H9 (cell line): ENCODE measurements at regions not wholly inside any gene's neighbourhood (a gene's known extent, or its start where the extent isn't known, plus 50 kb on each side); places are given as distances from the start of the nearest gene placed in this dataset.

Experiments
- DNase-seq: peaks from one replicate; pipeline ENCODE4 v3.0.0-alpha.2; 2017
- H2AFZ ChIP-seq: one replicate; pipeline ENCODE4 v1.6.1; 2013; ENCODE audit warnings: mild to moderate bottlenecking, low read length, control low read depth, moderate library complexity
- H2AK5ac ChIP-seq: 2 replicates; pipeline ENCODE4 v1.6.1; 2013; ENCODE audit warnings: low read length, control low read depth, mixed read lengths; ENCODE audit not compliant: insufficient read length
- H2BK120ac ChIP-seq: one replicate; pipeline ENCODE4 v1.6.1; 2013; ENCODE audit warnings: low read depth, mild to moderate bottlenecking, low read length, control low read depth, inconsistent platforms; ENCODE audit not compliant: poor library complexity, severe bottlenecking
- H2BK12ac ChIP-seq: 2 replicates; pipeline ENCODE4 v1.6.1; 2013; ENCODE audit warnings: low read length, control low read depth, mixed read lengths, low read depth; ENCODE audit not compliant: insufficient read length
- H2BK15ac ChIP-seq: 2 replicates; pipeline ENCODE4 v1.6.1; 2013; ENCODE audit warnings: low read depth, low read length, control low read depth
- H2BK20ac ChIP-seq: one replicate; pipeline ENCODE4 v1.6.1; 2013; ENCODE audit warnings: low read depth, mild to moderate bottlenecking, low read length, control low read depth, inconsistent platforms; ENCODE audit not compliant: poor library complexity, severe bottlenecking
- H2BK5ac ChIP-seq: 2 replicates; pipeline ENCODE4 v1.6.1; 2013; ENCODE audit warnings: low read length, control low read depth, mixed read lengths; ENCODE audit not compliant: insufficient read length
- H3K14ac ChIP-seq: 2 replicates; pipeline ENCODE4 v1.6.1; 2013; ENCODE audit warnings: low read length, control low read depth; ENCODE audit not compliant: insufficient read depth
- H3K18ac ChIP-seq: 2 replicates; pipeline ENCODE4 v1.6.1; 2013; ENCODE audit warnings: low read depth, mild to moderate bottlenecking, mixed read lengths, low read length, control low read depth; ENCODE audit not compliant: insufficient read length
- H3K23ac ChIP-seq: 2 replicates; pipeline ENCODE4 v1.6.1; 2013; ENCODE audit warnings: low read length, control low read depth, mixed read lengths, low read depth; ENCODE audit not compliant: insufficient read length
- H3K23me2 ChIP-seq: 2 replicates; pipeline ENCODE4 v1.6.1; 2013; ENCODE audit warnings: low read depth, mild to moderate bottlenecking, mixed read lengths, low read length, control low read depth; ENCODE audit not compliant: insufficient read length, poor library complexity, severe bottlenecking
- H3K27ac ChIP-seq: 2 replicates; pipeline ENCODE4 v1.5.1; 2013; ENCODE audit warnings: low read length, control low read depth, mixed read lengths, low read depth; ENCODE audit not compliant: insufficient read length
- H3K27me3 ChIP-seq: 2 replicates; pipeline ENCODE4 v1.6.1; 2013; ENCODE audit warnings: low read length, control low read depth, inconsistent platforms; ENCODE audit not compliant: insufficient read depth
- H3K4ac ChIP-seq: 2 replicates; pipeline ENCODE4 v1.6.1; 2013; ENCODE audit warnings: low read depth, mild to moderate bottlenecking, control low read depth, inconsistent platforms, low read length, moderate library complexity
- H3K4me1 ChIP-seq: 2 replicates; pipeline ENCODE4 v1.6.1; 2013; ENCODE audit warnings: low read length, control low read depth, inconsistent platforms; ENCODE audit not compliant: insufficient read depth
- H3K4me2 ChIP-seq: 2 replicates; pipeline ENCODE4 v1.6.1; 2013; ENCODE audit warnings: low read length, control low read depth, mixed read lengths; ENCODE audit not compliant: insufficient read length, insufficient read depth
- H3K56ac ChIP-seq: 2 replicates; pipeline ENCODE4 v1.6.1; 2013; ENCODE audit warnings: low read depth, mild to moderate bottlenecking, mixed read lengths, low read length, control low read depth; ENCODE audit not compliant: insufficient read length
- H3K79me1 ChIP-seq: 2 replicates; pipeline ENCODE4 v1.6.1; 2013; ENCODE audit warnings: low read depth, mild to moderate bottlenecking, moderate library complexity, low read length, control low read depth, inconsistent platforms; ENCODE audit not compliant: insufficient read depth, poor library complexity, severe bottlenecking
- H3K79me2 ChIP-seq: 2 replicates; pipeline ENCODE4 v1.6.1; 2013; ENCODE audit warnings: low read length, control low read depth, inconsistent platforms; ENCODE audit not compliant: insufficient read depth
- H3K9ac ChIP-seq: 2 replicates; pipeline ENCODE4 v1.6.1; 2013; ENCODE audit warnings: low read length, control low read depth, mixed read lengths; ENCODE audit not compliant: insufficient read length; ENCODE audit errors: extremely low read depth
- H3K9me3 ChIP-seq: one replicate; pipeline ENCODE4 v1.6.1; 2013; ENCODE audit warnings: low read depth, low read length, inconsistent platforms; ENCODE audit not compliant: control insufficient read depth
- H3T11ph ChIP-seq: one replicate; pipeline ENCODE4 v1.6.1; 2013; ENCODE audit warnings: mild to moderate bottlenecking, low read length, control low read depth, inconsistent platforms
- H4K20me1 ChIP-seq: one replicate; pipeline ENCODE4 v1.6.1; 2013; ENCODE audit not compliant: control insufficient read depth, insufficient read length, insufficient read depth
- H4K5ac ChIP-seq: 2 replicates; pipeline ENCODE4 v1.6.1; 2013; ENCODE audit warnings: low read depth, mild to moderate bottlenecking, mixed read lengths, low read length, control low read depth; ENCODE audit not compliant: insufficient read length
- H4K8ac ChIP-seq: replicated peaks from 2 replicates; pipeline ENCODE4 v1.6.1; 2013; ENCODE audit warnings: low read length, control low read depth, mixed read lengths, low read depth; ENCODE audit not compliant: insufficient read length
- H4K91ac ChIP-seq: 2 replicates; pipeline ENCODE4 v1.6.1; 2013; ENCODE audit warnings: low read depth, mild to moderate bottlenecking, moderate library complexity, mixed read lengths, low read length, control low read depth; ENCODE audit not compliant: insufficient read length
- H3K27ac Mint-ChIP-seq, 3 experiments: 2 replicates in 2 of 3; 3 replicates in 1 of 3; pipeline ENCODE4 v1.8.0; 2020 to 2021; ENCODE audit warnings: mixed read lengths in 3 of 3, mild to moderate bottlenecking in 1 of 3, moderate library complexity in 1 of 3
- H3K27me3 Mint-ChIP-seq: 2 replicates; pipeline ENCODE4 v1.8.0; 2021; ENCODE audit warnings: low read depth, mild to moderate bottlenecking, moderate library complexity, mixed read lengths
- H3K36me3 Mint-ChIP-seq, 3 experiments: 2 replicates in 2 of 3; 3 replicates in 1 of 3; pipeline ENCODE4 v1.8.0; 2020 to 2021; ENCODE audit warnings: low read depth in 3 of 3, mixed read lengths in 3 of 3; ENCODE audit not compliant: insufficient read depth in 1 of 3
- H3K4me1 Mint-ChIP-seq, 2 experiments: 2 replicates each; pipeline ENCODE4 v1.8.0; 2020; ENCODE audit warnings: mixed read lengths in 2 of 2
- H3K4me3 Mint-ChIP-seq, 2 experiments: 2 replicates in 1 of 2; 3 replicates in 1 of 2; pipeline ENCODE4 v1.8.0; 2020 to 2021; ENCODE audit warnings: mild to moderate bottlenecking in 2 of 2, mixed read lengths in 2 of 2, moderate library complexity in 1 of 2
- H3K9me3 Mint-ChIP-seq, 2 experiments: 2 replicates in 1 of 2; 3 replicates in 1 of 2; pipeline ENCODE4 v1.8.0; 2020; ENCODE audit warnings: mild to moderate bottlenecking in 2 of 2, mixed read lengths in 2 of 2, moderate library complexity in 1 of 2
- WGBS: extraction: QIAGEN DNeasy Blood & Tissue Kit; methylation state at CpG from one replicate; pipeline ENCODE4 v1.1.7; 2013; ENCODE audit warnings: missing lambda C conversion rate, low lambda C conversion rate, mixed read lengths; ENCODE audit not compliant: insufficient read length; ENCODE audit errors: extremely low coverage; 5-methylcytosine and 5-hydroxymethylcytosine counted together
- TF ChIP-seq, protein P1 (sequence below): fragments of 200-600 bp; sonication (generic); conservative IDR thresholded peaks from 3 replicates; pipeline ENCODE4 v1.8.0; 2021; ENCODE audit warnings: antibody characterized with exemption, mild to moderate bottlenecking

DNA sequence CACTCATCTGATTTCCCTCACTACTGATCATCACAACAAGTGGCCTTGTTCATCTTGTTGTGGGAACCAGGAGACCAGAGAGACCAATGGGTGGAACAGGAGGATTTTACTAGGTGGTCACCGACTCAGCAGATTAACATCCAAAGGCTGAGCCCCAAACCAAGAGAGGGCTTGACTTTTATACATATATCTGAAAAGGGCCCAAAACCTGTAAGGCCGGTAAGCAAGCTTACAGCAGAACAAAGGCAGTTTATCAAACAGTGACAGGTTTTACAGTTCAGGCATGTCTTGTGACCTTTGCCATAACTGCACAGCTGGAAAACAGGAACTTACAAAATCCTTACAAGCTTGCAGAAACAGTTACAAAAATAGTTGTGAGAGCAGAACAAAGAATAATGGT lies 195.9 kb downstream of the OR13H1 start:
- no peak overlapping the region for H3K18ac ChIP-seq

More for the DNA sequence above, 195.9 kb downstream of the OR13H1 start:
- Mint-ChIP-seq H3K4me1 (no peaks in the 10 kb centered on the region), H3K27me3 (no peaks in the 10 kb centered on the region), H3K36me3 (peaks cover 79 to 86% (median 85%) of the 10 kb centered on the region in 3 experiments), H3K27ac (no peak overlapping the region), H3K9me3 (peaks cover 20 to 24% of the 10 kb centered on the region in 2 experiments), H3K4me3 (no peak overlapping the region)
- Histone ChIP-seq H3K9me3 (no peaks in the 10 kb centered on the region), H3K4me1 (no peaks in the 10 kb centered on the region), H2AFZ (no peak overlapping the region), H3T11ph (no peak overlapping the region), H4K8ac (no peak overlapping the region), H2BK20ac (no peak overlapping the region), H4K20me1 (no peaks in the 10 kb centered on the region), H2BK5ac (no peak overlapping the region), H3K79me2 (no peaks in the 10 kb centered on the region), H3K14ac (no peak overlapping the region), H3K4ac (no peak overlapping the region), H4K5ac (no peak overlapping the region), H3K56ac (no peak overlapping the region), H3K27me3 (no peaks in the 10 kb centered on the region), H2BK12ac (no peak overlapping the region), H3K9ac (no peak overlapping the region), H4K91ac (no peak overlapping the region), H2BK120ac (no peak overlapping the region), H3K4me2 (no peak overlapping the region), H3K27ac (no peak overlapping the region), H3K23ac (no peak overlapping the region), H3K23me2 (no peaks in the 10 kb centered on the region), H3K79me1 (no peaks in the 10 kb centered on the region), H2AK5ac (no peak overlapping the region), H2BK15ac (no peak overlapping the region)
- no peak for DNase-seq
- TF ChIP-seq, protein P1, sequence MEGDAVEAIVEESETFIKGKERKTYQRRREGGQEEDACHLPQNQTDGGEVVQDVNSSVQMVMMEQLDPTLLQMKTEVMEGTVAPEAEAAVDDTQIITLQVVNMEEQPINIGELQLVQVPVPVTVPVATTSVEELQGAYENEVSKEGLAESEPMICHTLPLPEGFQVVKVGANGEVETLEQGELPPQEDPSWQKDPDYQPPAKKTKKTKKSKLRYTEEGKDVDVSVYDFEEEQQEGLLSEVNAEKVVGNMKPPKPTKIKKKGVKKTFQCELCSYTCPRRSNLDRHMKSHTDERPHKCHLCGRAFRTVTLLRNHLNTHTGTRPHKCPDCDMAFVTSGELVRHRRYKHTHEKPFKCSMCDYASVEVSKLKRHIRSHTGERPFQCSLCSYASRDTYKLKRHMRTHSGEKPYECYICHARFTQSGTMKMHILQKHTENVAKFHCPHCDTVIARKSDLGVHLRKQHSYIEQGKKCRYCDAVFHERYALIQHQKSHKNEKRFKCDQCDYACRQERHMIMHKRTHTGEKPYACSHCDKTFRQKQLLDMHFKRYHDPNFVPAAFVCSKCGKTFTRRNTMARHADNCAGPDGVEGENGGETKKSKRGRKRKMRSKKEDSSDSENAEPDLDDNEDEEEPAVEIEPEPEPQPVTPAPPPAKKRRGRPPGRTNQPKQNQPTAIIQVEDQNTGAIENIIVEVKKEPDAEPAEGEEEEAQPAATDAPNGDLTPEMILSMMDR, result no peak
- WGBS, result no CpG with 5 or more reads among the region's 2 CpGs
